GM12892 (cell line): ENCODE measurements at regions not wholly inside any gene's neighbourhood (a gene's known extent, or its start where the extent isn't known, plus 50 kb on each side); places are given as distances from the start of the nearest gene placed in this dataset.

Source experiments
- POLR2A ChIP-seq: IDR thresholded peaks from 2 replicates; pipeline ENCODE4 v1.6.1; 2011; ENCODE audit warnings: low read depth, low read length, control low read depth
- POLR2AphosphoS5 ChIP-seq: IDR thresholded peaks from 2 replicates; pipeline ENCODE4 v1.6.1; 2011; ENCODE audit warnings: low read depth, low read length, control low read depth
- TAF1 ChIP-seq: IDR thresholded peaks from 2 replicates; pipeline ENCODE4 v1.6.1; 2011; ENCODE audit warnings: low read depth, mild to moderate bottlenecking, control low read depth, low read length, borderline replicate concordance

DNA sequence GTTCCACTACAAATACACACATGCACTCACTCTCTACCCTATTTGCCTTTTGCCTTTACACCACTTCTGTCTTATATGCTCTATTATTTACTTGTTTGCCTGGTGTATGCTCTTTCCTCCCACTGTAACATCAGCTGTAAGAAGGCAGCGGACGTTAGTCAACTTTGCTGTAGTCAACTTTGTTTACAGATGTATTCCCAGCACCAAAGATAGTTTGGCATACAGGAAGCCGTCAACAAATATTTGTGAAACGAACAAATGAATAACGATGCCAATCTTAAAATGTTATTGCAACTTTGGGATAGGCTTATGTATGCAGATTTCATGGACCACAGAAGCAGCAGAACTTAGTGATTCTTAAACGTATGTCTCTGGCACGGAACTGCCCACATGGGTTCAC is 138.3 kb upstream of the GALNT2 start:
- no peak for TF ChIP-seq POLR2AphosphoS5
- no peak for TF ChIP-seq POLR2A
- TF ChIP-seq TAF1 = no peak
